Esophagus muscularis mucosa (tissue), 4 donors: ENCODE measurements at regions not wholly inside any gene's neighbourhood (a gene's known extent, or its start where the extent isn't known, plus 50 kb on each side); places are given as distances from the start of the nearest gene placed in this dataset.

ENCODE experiments used
- DNase-seq: peaks from one replicate; pipeline ENCODE4 v3.0.0-alpha.2; 2017; ENCODE audit errors: extremely low spot score
- H3K27ac ChIP-seq, 4 donors: fragments of 200-600 bp; sonication (generic); replicated peaks in 1 of 4; 1 replicate in 3 of 4; 2 replicates in 1 of 4; pipeline ENCODE4 v1.5.1; 2016 to 2019; ENCODE audit warnings: mild to moderate bottlenecking in 1 of 4
- H3K27me3 ChIP-seq, 4 donors: fragments of 200-600 bp; sonication (generic); one replicate each; pipeline versions ENCODE4 v1.5.1 to v1.6.0; 2016 to 2019
- H3K36me3 ChIP-seq, 4 donors: fragments of 200-600 bp; sonication (generic); one replicate each; pipeline ENCODE4 v1.5.1; 2016 to 2019
- H3K4me1 ChIP-seq, 4 donors: fragments of 200-600 bp; sonication (generic); one replicate each; pipeline ENCODE4 v1.5.1; 2016 to 2019
- H3K4me3 ChIP-seq, 4 donors: fragments of 200-600 bp; sonication (generic); 1 replicate in 2 of 4; 2 replicates in 2 of 4; pipeline ENCODE4 v1.5.1; 2016 to 2019; ENCODE audit warnings: mild to moderate bottlenecking in 4 of 4, moderate library complexity in 1 of 4
- H3K9me3 ChIP-seq, 4 donors: fragments of 200-600 bp; sonication (generic); 1 replicate in 3 of 4; 2 replicates in 1 of 4; pipeline ENCODE4 v1.5.1; 2016 to 2019
- CTCF ChIP-seq, 3 experiments: fragments of 200-600 bp in 2 of 3; fragments of 450-650 bp in 1 of 3; sonication (generic) in 2 of 3; IDR thresholded peaks; one replicate each; pipeline ENCODE4 v1.5.1; 2017 to 2019; ENCODE audit warnings: antibody characterized with exemption in 3 of 3, mild to moderate bottlenecking in 2 of 3, moderate library complexity in 1 of 3
- EP300 ChIP-seq: sonication (generic); formaldehyde crosslinking; IDR thresholded peaks from one replicate; pipeline ENCODE4 v1.6.1; 2017; ENCODE audit warnings: antibody characterized with exemption
- POLR2A ChIP-seq: fragments of 450-650 bp; IDR thresholded peaks from one replicate; pipeline ENCODE4 v1.6.1; 2017; ENCODE audit warnings: antibody characterized with exemption, moderate library complexity, mild to moderate bottlenecking, low read depth
- POLR2AphosphoS5 ChIP-seq, 2 donors: sonication (generic); formaldehyde crosslinking; IDR thresholded peaks; one replicate each; pipeline ENCODE4 v1.6.1; 2017; ENCODE audit warnings: antibody characterized with exemption in 2 of 2
- WGBS: methylation state at CpG from one replicate; pipeline ENCODE4 v1.1.5; 2018; 5-methylcytosine and 5-hydroxymethylcytosine counted together
- intact Hi-C: fragments of 100-400 bp; cut with DNase I; formaldehyde crosslinking; loops from one replicate; pipeline ENCODE4 v1.15.1; 2023

- peak overlapping the region in 2 of 4 donors; percentile 2 to 66 for H3K27ac ChIP-seq
- DNase-seq: no peak
- WGBS: 85% methylated on average over 2 of the region's 2 CpGs
- no peak for TF ChIP-seq POLR2AphosphoS5 (IDR thresholded peaks at IDR 0.05)
- no peak for TF ChIP-seq EP300
- no peak for TF ChIP-seq POLR2A
- no peak for TF ChIP-seq CTCF (IDR thresholded peaks at IDR 0.05)
- no peak overlapping the region for H3K4me3 ChIP-seq
- H3K9me3 ChIP-seq: no peaks in the 10 kb centered on the region
- intact Hi-C loops: no loop called here
- peaks cover 44 to 51% (median 48%) of the 10 kb centered on the region in 4 donors for H3K4me1 ChIP-seq
- no peaks in the 10 kb centered on the region for H3K27me3 ChIP-seq
- no peaks in the 10 kb centered on the region for H3K36me3 ChIP-seq
Measured at GRCh38 chr7:22588351-22588750, 88.4 kb upstream of the STEAP1B start.

GRCh38 chr7:22587322-22587721 lies 87.3 kb upstream of the STEAP1B start:
- WGBS: 69% methylated on average over 2 of the region's 2 CpGs
- intact Hi-C loops: no loop called here
- Histone ChIP-seq H3K4me1 (peaks cover 49 to 59% (median 55%) of the 10 kb centered on the region in 4 donors), H3K27me3 (no peaks in the 10 kb centered on the region), H3K9me3 (no peaks in the 10 kb centered on the region), H3K27ac (no peak overlapping the region), H3K4me3 (no peak overlapping the region), H3K36me3 (no peaks in the 10 kb centered on the region)
- no peak for DNase-seq
- TF ChIP-seq EP300 (no peak), POLR2AphosphoS5 (IDR thresholded peaks at IDR 0.05) (no peak)

GRCh38 chr7:22586786-22587140 lies 86.8 kb upstream of the STEAP1B start:
- intact Hi-C loops: no loop called here
- Histone ChIP-seq H3K9me3 (no peaks in the 10 kb centered on the region), H3K4me3 (no peak overlapping the region), H3K27me3 (no peaks in the 10 kb centered on the region), H3K36me3 (no peaks in the 10 kb centered on the region), H3K4me1 (peaks cover 49 to 59% (median 55%) of the 10 kb centered on the region in 4 donors), H3K27ac (no peak overlapping the region)
- DNase-seq: no peak
- no peak for TF ChIP-seq POLR2A
- TF ChIP-seq CTCF (IDR thresholded peaks at IDR 0.05): peak in 2 of 3 experiments; percentile 11 to 42
- no peak for TF ChIP-seq POLR2AphosphoS5 (IDR thresholded peaks at IDR 0.05)
- TF ChIP-seq EP300: no peak

- intact Hi-C loops: no loop called here
- no peak for DNase-seq
- Histone ChIP-seq H3K36me3 (no peaks in the 10 kb centered on the region), H3K9me3 (no peaks in the 10 kb centered on the region), H3K27me3 (no peaks in the 10 kb centered on the region), H3K27ac (no peak overlapping the region), H3K4me1 (peaks cover 49 to 59% (median 55%) of the 10 kb centered on the region in 4 donors), H3K4me3 (no peak overlapping the region)
- WGBS: 95% methylated on average over 4 of the region's 5 CpGs
- TF ChIP-seq CTCF (IDR thresholded peaks at IDR 0.05) (no peak), POLR2AphosphoS5 (IDR thresholded peaks at IDR 0.05) (no peak), EP300 (no peak), POLR2A (no peak)
Measured at GRCh38 chr7:22586101-22586785, 86.3 kb upstream of the STEAP1B start.

GRCh38 chr7:22584179-22584578 lies 84.2 kb upstream of the STEAP1B start:
- H3K4me1 ChIP-seq: peaks cover 32 to 40% (median 37%) of the 10 kb centered on the region in 4 donors
- H3K36me3 ChIP-seq: no peaks in the 10 kb centered on the region
- intact Hi-C loops: no loop called here
- no peak for TF ChIP-seq POLR2A
- TF ChIP-seq CTCF (IDR thresholded peaks at IDR 0.05): no peak
- no peak for TF ChIP-seq EP300
- no peak for TF ChIP-seq POLR2AphosphoS5 (IDR thresholded peaks at IDR 0.05)
- DNase-seq: no peak
- H3K27me3 ChIP-seq: no peaks in the 10 kb centered on the region
- H3K9me3 ChIP-seq: no peaks in the 10 kb centered on the region
- H3K27ac ChIP-seq: no peak overlapping the region
- no peak overlapping the region for H3K4me3 ChIP-seq
- WGBS: 18% methylated on average over 1 of the region's 1 CpG
